Nephron (organoid): ENCODE measurements at regions not wholly inside any gene's neighbourhood (a gene's known extent, or its start where the extent isn't known, plus 50 kb on each side); places are given as distances from the start of the nearest gene placed in this dataset.

Experiments
- H3K27ac Mint-ChIP-seq, 3 experiments: 2 replicates each; pipeline ENCODE4 v1.8.0; 2020; ENCODE audit warnings: mixed read lengths in 3 of 3, mild to moderate bottlenecking in 2 of 3, moderate library complexity in 1 of 3
- H3K27me3 Mint-ChIP-seq: 2 replicates; pipeline ENCODE4 v1.8.0; 2021; ENCODE audit warnings: low read depth, mild to moderate bottlenecking, moderate library complexity, mixed read lengths
- H3K36me3 Mint-ChIP-seq: 2 replicates; pipeline ENCODE4 v1.8.0; 2020; ENCODE audit warnings: low read depth, mixed read lengths
- H3K4me1 Mint-ChIP-seq: 2 replicates; pipeline ENCODE4 v1.8.0; 2020; ENCODE audit warnings: mixed read lengths
- H3K4me3 Mint-ChIP-seq, 3 experiments: 2 replicates each; pipeline ENCODE4 v1.8.0; 2020; ENCODE audit warnings: mild to moderate bottlenecking in 3 of 3, mixed read lengths in 3 of 3, moderate library complexity in 2 of 3
- H3K9me3 Mint-ChIP-seq: 2 replicates; pipeline ENCODE4 v1.8.0; 2020; ENCODE audit warnings: mixed read lengths
- CTCF ChIP-seq, 3 experiments: fragments of 200-600 bp; sonication (generic); IDR thresholded peaks; one replicate each; pipeline ENCODE4 v1.5.0; 2021; ENCODE audit warnings: antibody characterized with exemption in 3 of 3; ENCODE audit not compliant: unreplicated experiment in 3 of 3

- TF ChIP-seq CTCF (IDR thresholded peaks at IDR 0.05; ENCODE audit: unreplicated experiment in 3 of 3), result no peak
- peaks cover 12% of the 10 kb centered on the region for H3K4me1 Mint-ChIP-seq
- no peaks in the 10 kb centered on the region for H3K36me3 Mint-ChIP-seq
- H3K27me3 Mint-ChIP-seq, result no peaks in the 10 kb centered on the region
- H3K27ac Mint-ChIP-seq, result peak overlapping the region in 1 of 3 experiments; percentile 16
- no peak overlapping the region for H3K4me3 Mint-ChIP-seq
- H3K9me3 Mint-ChIP-seq, result no peaks in the 10 kb centered on the region
Observed at GRCh38 chr12:67035121-67035520, 234.0 kb upstream of the CAND1 start.

DNA sequence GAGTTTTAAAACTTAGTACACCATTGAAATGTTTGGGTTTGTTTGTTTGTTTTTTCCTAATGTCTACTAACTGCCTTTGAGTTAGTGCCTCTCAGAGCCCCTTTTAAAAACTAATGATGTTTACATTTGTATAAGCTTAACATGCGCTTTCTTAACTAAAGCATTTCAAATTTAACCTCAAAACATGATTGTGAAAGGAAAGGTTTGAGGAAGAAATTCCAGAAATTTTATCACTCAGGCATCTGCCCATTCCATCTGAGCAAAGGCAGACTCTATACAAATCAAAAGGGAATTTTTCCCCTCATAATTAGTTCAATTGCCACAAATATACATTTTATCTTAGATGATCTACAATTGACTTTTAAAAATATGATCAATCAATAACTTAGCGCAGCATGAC is 230.7 kb upstream of the CAND1 start:
- TF ChIP-seq CTCF (IDR thresholded peaks at IDR 0.05; ENCODE audit: unreplicated experiment in 3 of 3), result no peak
- Mint-ChIP-seq H3K27ac (no peak overlapping the region), H3K4me3 (no peak overlapping the region), H3K4me1 (peaks cover 22% of the 10 kb centered on the region), H3K36me3 (no peaks in the 10 kb centered on the region), H3K27me3 (peaks cover 5% of the 10 kb centered on the region), H3K9me3 (no peaks in the 10 kb centered on the region)

GRCh38 chr12:67039995-67040860 is 228.9 kb upstream of the CAND1 start:
- H3K4me1 Mint-ChIP-seq, result peaks cover 33% of the 10 kb centered on the region
- H3K27me3 Mint-ChIP-seq, result peaks cover 9% of the 10 kb centered on the region
- H3K4me3 Mint-ChIP-seq, result no peak overlapping the region
- H3K9me3 Mint-ChIP-seq, result no peaks in the 10 kb centered on the region
- TF ChIP-seq CTCF (IDR thresholded peaks at IDR 0.05; ENCODE audit: unreplicated experiment in 3 of 3), result no peak
- H3K27ac Mint-ChIP-seq, result peak overlapping the region; percentile 26 to 53 (median 28)
- H3K36me3 Mint-ChIP-seq, result no peaks in the 10 kb centered on the region

DNA sequence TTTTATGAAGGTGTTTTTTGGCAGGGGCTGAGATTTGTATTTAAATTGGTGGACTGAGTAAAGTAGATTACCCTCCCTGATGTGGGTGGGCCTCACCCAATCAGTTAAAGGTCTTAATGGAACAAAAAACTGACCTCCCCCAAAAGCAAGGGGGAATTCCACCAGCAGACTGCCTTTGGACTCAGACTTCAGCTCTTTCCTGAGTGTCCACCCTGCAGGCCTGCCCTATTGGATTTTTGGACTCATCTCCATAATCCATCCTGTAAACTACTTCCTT is 228.4 kb upstream of the CAND1 start:
- H3K27ac Mint-ChIP-seq, result peak overlapping the region in 1 of 3 experiments; percentile 28
- TF ChIP-seq CTCF (IDR thresholded peaks at IDR 0.05; ENCODE audit: unreplicated experiment in 3 of 3), result no peak
- H3K4me1 Mint-ChIP-seq, result peaks cover 27% of the 10 kb centered on the region
- no peaks in the 10 kb centered on the region for H3K9me3 Mint-ChIP-seq
- no peak overlapping the region for H3K4me3 Mint-ChIP-seq
- no peaks in the 10 kb centered on the region for H3K36me3 Mint-ChIP-seq
- H3K27me3 Mint-ChIP-seq, result peaks cover 9% of the 10 kb centered on the region

- Mint-ChIP-seq H3K4me3 (no peak overlapping the region), H3K4me1 (peaks cover 26% of the 10 kb centered on the region), H3K27me3 (peaks cover 9% of the 10 kb centered on the region)
Observed at GRCh38 chr12:67042697-67043131, 226.4 kb upstream of the CAND1 start.

More at GRCh38 chr12:67042697-67043131, 226.4 kb upstream of the CAND1 start:
- no peaks in the 10 kb centered on the region for H3K9me3 Mint-ChIP-seq
- no peak for TF ChIP-seq CTCF (IDR thresholded peaks at IDR 0.05; ENCODE audit: unreplicated experiment in 3 of 3)
- no peak overlapping the region for H3K27ac Mint-ChIP-seq
- H3K36me3 Mint-ChIP-seq, result no peaks in the 10 kb centered on the region
